K562 (cell line): ENCODE measurements at regions not wholly inside any gene's neighbourhood (a gene's known extent, or its start where the extent isn't known, plus 50 kb on each side); places are given as distances from the start of the nearest gene placed in this dataset.

Experiments
- ATAC-seq: fragments of 200-7000 bp; cut with Tn5 transposase; 3 replicates; pipeline ENCODE4 v1.9.1; 2020; ENCODE audit warnings: moderate library complexity
- BruUV-seq: library from RNA; stranded (reverse); fragments of 400-500 nt; replicated peaks from 2 replicates; lab custom pipeline; 2021; lab: Mats Ljungman, UMichigan
- CTCF ChIA-PET: fragments of 300-600 bp; formaldehyde crosslinking; extraction: SDS; loops from one replicate; lab custom pipeline; 2021; ENCODE audit warnings: low intra/inter-chr PET ratio; lab: Yijun Ruan, JAX
- POLR2A ChIA-PET: fragments of 300-600, 350-650 bp; sonication (Branson Sonifier 250); formaldehyde crosslinking; extraction: SDS; loops from one replicate; lab custom pipeline; 2021; ENCODE audit warnings: antibody characterized with exemption, inconsistent platforms; lab: Yijun Ruan, JAX
- DNase-seq, 4 experiments: peaks; one replicate each; pipeline versions ENCODE4 v3.0.0 to v3.0.0-alpha.2; 2011 to 2018; ENCODE audit warnings: low spot score in 3 of 4, mixed read lengths in 3 of 4; ENCODE audit errors: extremely low read depth in 1 of 4
- FAIRE-seq: peaks from 2 replicates; lab custom pipeline; 2011; peaks lifted over from hg19 to GRCh38; lab: Jason Lieb, UNC
- H2AFZ ChIP-seq: 2 replicates; pipeline ENCODE4 v1.6.0; 2011; ENCODE audit warnings: low read depth, low read length, control low read depth, inconsistent platforms
- H3K27ac ChIP-seq: fragments of 200-600 bp; 3 replicates; pipeline ENCODE4 v1.8.0; 2011; ENCODE audit warnings: low read depth, mild to moderate bottlenecking, control low read depth, inconsistent platforms, low read length, moderate library complexity, mixed read lengths; ENCODE audit errors: extremely low read depth
- H3K27me3 ChIP-seq, 2 experiments: fragments of 300-600 bp in 1 of 2; 2 replicates in 1 of 2; 3 replicates in 1 of 2; pipeline versions ENCODE4 v1.6.0 to v1.8.0; 2011; ENCODE audit warnings: inconsistent platforms in 2 of 2, low read length in 2 of 2, mild to moderate bottlenecking in 1 of 2, mixed read lengths in 1 of 2, moderate library complexity in 1 of 2; ENCODE audit not compliant: control insufficient read depth in 2 of 2, insufficient read depth in 2 of 2
- H3K36me3 ChIP-seq: fragments of 300-600 bp; 3 replicates; pipeline ENCODE4 v1.8.0; 2011; ENCODE audit warnings: mild to moderate bottlenecking, low read length, inconsistent platforms; ENCODE audit not compliant: control insufficient read depth, insufficient read depth
- H3K4me1 ChIP-seq, 2 experiments: fragments of 200-600 bp in 1 of 2; replicated peaks in 1 of 2; 2 replicates in 1 of 2; 3 replicates in 1 of 2; pipeline versions ENCODE4 v1.5.1 to v1.8.0; 2011; ENCODE audit warnings: inconsistent platforms in 2 of 2, low read length in 2 of 2, mild to moderate bottlenecking in 1 of 2, mixed read lengths in 1 of 2, moderate library complexity in 1 of 2; ENCODE audit not compliant: control insufficient read depth in 2 of 2, insufficient read depth in 2 of 2
- H3K4me2 ChIP-seq: 2 replicates; pipeline ENCODE4 v1.6.1; 2011; ENCODE audit warnings: low read length, control low read depth, inconsistent platforms, mixed read lengths; ENCODE audit not compliant: insufficient read depth
- H3K4me3 ChIP-seq: fragments of 200-600 bp; sonication (generic), shearing (Covaris generic); 2 replicates; pipeline ENCODE4 v1.5.1; 2016; ENCODE audit warnings: control low read depth, inconsistent platforms
- H3K79me2 ChIP-seq: fragments of 200-600 bp; 3 replicates; pipeline ENCODE4 v1.8.0; 2011; ENCODE audit warnings: low read length, inconsistent platforms; ENCODE audit not compliant: control insufficient read depth, insufficient read depth
- H3K9ac ChIP-seq, 2 experiments: 2 replicates each; pipeline versions ENCODE4 v1.6.0 to v1.6.1; 2011; ENCODE audit warnings: low read depth in 2 of 2, low read length in 2 of 2, control low read depth in 1 of 2, inconsistent platforms in 1 of 2, mild to moderate bottlenecking in 1 of 2, mixed read lengths in 1 of 2; ENCODE audit not compliant: insufficient read depth in 1 of 2
- H3K9me1 ChIP-seq: one replicate; pipeline ENCODE4 v1.6.0; 2011; ENCODE audit warnings: inconsistent platforms, mild to moderate bottlenecking, low read length, moderate library complexity; ENCODE audit not compliant: control insufficient read depth, insufficient read depth
- H3K9me3 ChIP-seq: replicated peaks from 2 replicates; pipeline ENCODE4 v1.5.1; 2011; ENCODE audit warnings: low read depth, low read length, inconsistent platforms; ENCODE audit not compliant: control insufficient read depth, insufficient read depth
- H4K20me1 ChIP-seq: replicated peaks from 2 replicates; pipeline ENCODE4 v1.6.1; 2011; ENCODE audit warnings: low read length, inconsistent platforms, mixed read lengths; ENCODE audit not compliant: control insufficient read depth, insufficient read depth
- DEAF1 ChIP-seq: fragments of 450-650 bp; formaldehyde crosslinking; IDR thresholded peaks from 2 replicates; pipeline ENCODE4 v1.4.0; 2020; ENCODE audit warnings: mild to moderate bottlenecking, moderate library complexity
- E2F1 ChIP-seq: sonication (generic); formaldehyde crosslinking; IDR thresholded peaks from 2 replicates; pipeline ENCODE4 v1.8.1; 2023; ENCODE audit warnings: mild to moderate bottlenecking, missing genetic modification reagents, moderate library complexity
- KLF10 ChIP-seq: fragments of 250-450 bp; sonication (Bioruptor Pico); IDR thresholded peaks from 2 replicates; pipeline ENCODE4 v1.6.1; 2021; ENCODE audit warnings: matching md5 sums
- MED1 ChIP-seq: sonication (generic); formaldehyde crosslinking; IDR thresholded peaks from 2 replicates; pipeline ENCODE4 v1.8.1; 2023; ENCODE audit warnings: missing genetic modification reagents, borderline replicate concordance
- MGA ChIP-seq: fragments of 450-650 bp; IDR thresholded peaks from 2 replicates; pipeline ENCODE4 v1.6.1; 2016; ENCODE audit warnings: mild to moderate bottlenecking, moderate library complexity
- NCOA6 ChIP-seq: fragments of 450-650 bp; IDR thresholded peaks from 2 replicates; pipeline ENCODE4 v1.6.1; 2017; ENCODE audit warnings: mild to moderate bottlenecking
- SMAD4 ChIP-seq: fragments of 250-450 bp; sonication (Bioruptor Pico); conservative IDR thresholded peaks from 2 replicates; pipeline ENCODE4 v1.8.0; 2021; ENCODE audit warnings: inconsistent platforms, mild to moderate bottlenecking, moderate library complexity
- SRF ChIP-seq, 2 experiments: fragments of 250-450, 450-650 bp in 1 of 2; sonication (Bioruptor Pico) in 1 of 2; sonication (generic) in 1 of 2; formaldehyde crosslinking; IDR thresholded peaks; 2 replicates each; pipeline versions ENCODE4 v1.5.0 to v1.5.1; 2020 to 2022; ENCODE audit warnings: mild to moderate bottlenecking in 1 of 2, missing genetic modification reagents in 1 of 2
- TRIM28 ChIP-seq: fragments of 450-650 bp; IDR thresholded peaks from 2 replicates; pipeline ENCODE4 v1.6.1; 2017
- ZNF347 ChIP-seq: fragments of 450-650 bp; formaldehyde crosslinking; IDR thresholded peaks from 2 replicates; pipeline ENCODE4 v1.4.0; 2020; ENCODE audit warnings: low read depth, mild to moderate bottlenecking, moderate library complexity
- WGBS: fragments of 100-300 bp; shearing (Covaris generic); methylation state at CpG from one replicate; pipeline ENCODE4 v1.1.6; 2016; ENCODE audit warnings: low coverage, mixed read lengths; ENCODE audit not compliant: insufficient coverage; ENCODE audit errors: missing lambda C conversion rate; 5-methylcytosine and 5-hydroxymethylcytosine counted together
- in situ Hi-C: fragments of 300-500 bp; cut with MboI; formaldehyde crosslinking; loops from 4 replicates; pipeline ENCODE4 v1.15.0; 2018; ENCODE audit warnings: inconsistent platforms, mixed read lengths
- intact Hi-C: fragments of 100-400 bp; cut with micrococcal nuclease; formaldehyde crosslinking; loops from 2 replicates; pipeline ENCODE4 v1.14.2; 2022

- H3K9ac ChIP-seq: no peak overlapping the region
- DNase-seq (no peak), FAIRE-seq (no peak), ATAC-seq (no peak)
- BruUV-seq: no TSS peak
- H2AFZ ChIP-seq: no peak overlapping the region
- H3K27ac ChIP-seq: no peak overlapping the region
- in situ Hi-C loops: no loop called here
- CTCF ChIA-PET: no interaction called here
- no peaks in the 10 kb centered on the region for H4K20me1 ChIP-seq
- H3K9me3 ChIP-seq: no peaks in the 10 kb centered on the region
- H3K9me1 ChIP-seq: no peaks in the 10 kb centered on the region
- 2% methylated on average over 3 of the region's 3 CpGs for WGBS
- intact Hi-C loops: no loop called here
- POLR2A ChIA-PET: no interaction called here
- no peak overlapping the region for H3K4me2 ChIP-seq
- no peak overlapping the region for H3K4me3 ChIP-seq
- no peaks in the 10 kb centered on the region for H3K79me2 ChIP-seq
- no peaks in the 10 kb centered on the region for H3K4me1 ChIP-seq
- H3K27me3 ChIP-seq: no peaks in the 10 kb centered on the region
- H3K36me3 ChIP-seq: no peaks in the 10 kb centered on the region
- TF ChIP-seq ZNF347 (no peak), KLF10 (CRISPR knock-in tag) (no peak), TRIM28 (no peak), SRF (CRISPR knock-in tag; IDR thresholded peaks at IDR 0.05) (no peak), MGA (no peak), NCOA6 (no peak), MED1 (CRISPR knock-in tag) (no peak), SMAD4 (CRISPR knock-in tag) (no peak), E2F1 (CRISPR knock-in tag) (no peak), DEAF1 (CRISPR knock-in tag) (no peak)
Observed at GRCh38 chr1:104182251-104182650, 432.6 kb downstream of the AMY1C start.
